Ishikawa (cell line): ENCODE measurements at regions not wholly inside any gene's neighbourhood (a gene's known extent, or its start where the extent isn't known, plus 50 kb on each side); places are given as distances from the start of the nearest gene placed in this dataset.

ENCODE experiments used
- CREB1 ChIP-seq: IDR thresholded peaks from 2 replicates; pipeline ENCODE4 v1.6.1; 2012; ENCODE audit warnings: low read depth
- EGR1 ChIP-seq: IDR thresholded peaks from 2 replicates; pipeline ENCODE4 v1.6.1; 2012
- EP300 ChIP-seq: IDR thresholded peaks from 2 replicates; pipeline ENCODE4 v1.6.1; 2012; ENCODE audit warnings: borderline replicate concordance
- FOXM1 ChIP-seq: IDR thresholded peaks from 2 replicates; pipeline ENCODE4 v1.6.1; 2012; ENCODE audit warnings: low read depth, borderline replicate concordance
- MAX ChIP-seq: IDR thresholded peaks from 2 replicates; pipeline ENCODE4 v1.6.1; 2012
- NFIC ChIP-seq: IDR thresholded peaks from 2 replicates; pipeline ENCODE4 v1.6.1; 2012
- RAD21 ChIP-seq: IDR thresholded peaks from 2 replicates; pipeline ENCODE4 v1.6.1; 2012; ENCODE audit warnings: low read depth
- REST ChIP-seq: IDR thresholded peaks from 2 replicates; pipeline ENCODE4 v1.6.1; 2012; ENCODE audit warnings: low read depth, mild to moderate bottlenecking
- TAF1 ChIP-seq: IDR thresholded peaks from 2 replicates; pipeline ENCODE4 v1.6.1; 2012; ENCODE audit warnings: low read depth, mild to moderate bottlenecking
- TCF12 ChIP-seq: IDR thresholded peaks from 2 replicates; pipeline ENCODE4 v1.6.1; 2012; ENCODE audit warnings: low read depth
- TEAD4 ChIP-seq: IDR thresholded peaks from 2 replicates; pipeline ENCODE4 v1.6.1; 2012
- YY1 ChIP-seq: IDR thresholded peaks from 2 replicates; pipeline ENCODE4 v1.6.1; 2012; ENCODE audit warnings: low read depth
- ZBTB7A ChIP-seq: IDR thresholded peaks from 2 replicates; pipeline ENCODE4 v1.6.1; 2012; ENCODE audit warnings: low read depth

GRCh38 chrX:20361081-20361889, 94.6 kb upstream of the RPS6KA3 start:
- TF ChIP-seq EP300 (no peak), CREB1 (no peak), REST (no peak), RAD21 (no peak), NFIC (no peak), MAX (no peak), TCF12 (no peak), TAF1 (no peak), FOXM1 (no peak), YY1 (no peak), TEAD4 (no peak), EGR1 (no peak), ZBTB7A (no peak)
